Limb (tissue), 2 donors: ENCODE measurements at regions not wholly inside any gene's neighbourhood (a gene's known extent, or its start where the extent isn't known, plus 50 kb on each side); places are given as distances from the start of the nearest gene placed in this dataset.
"Not testable (repeated sequence)": the region's sequence is repeated elsewhere in the genome, so short reads cannot be mapped to it uniquely, and the experiment has no call there.

Experiments used
- DNase-seq, 2 donors: peaks; one replicate each; pipeline ENCODE4 v3.0.0-alpha.2; 2016; ENCODE audit errors: extremely low spot score in 2 of 2

GRCh38 chr20:53672484-53673129 lies 79.0 kb upstream of the ZNF217 start:
- no peak for DNase-seq

- no peak for DNase-seq
Observed at GRCh38 chr20:53671370-53671769, 77.7 kb upstream of the ZNF217 start.

- not testable (repeated sequence) for DNase-seq
Observed at GRCh38 chr20:53669517-53670313, 76.1 kb upstream of the ZNF217 start.

- no peak for DNase-seq
Observed at GRCh38 chr20:53668992-53669391, 75.4 kb upstream of the ZNF217 start.

- no peak for DNase-seq
Observed at GRCh38 chr20:53666144-53666543, 72.5 kb upstream of the ZNF217 start.

GRCh38 chr20:53664121-53664520 lies 70.5 kb upstream of the ZNF217 start:
- DNase-seq = no peak

GRCh38 chr20:53663521-53663920 lies 69.9 kb upstream of the ZNF217 start:
- DNase-seq = not testable (repeated sequence)

- DNase-seq = no peak
Observed at GRCh38 chr20:53662595-53662994, 69.0 kb upstream of the ZNF217 start.

GRCh38 chr20:53660947-53661381 lies 67.3 kb upstream of the ZNF217 start:
- peak; percentile 44 to 45 for DNase-seq

- peak in 1 of 2 donors; percentile 68 for DNase-seq
Observed at GRCh38 chr20:53660078-53660909, 66.7 kb upstream of the ZNF217 start.

GRCh38 chr20:53658973-53659372 lies 65.3 kb upstream of the ZNF217 start:
- no peak for DNase-seq

GRCh38 chr20:53658322-53658721 lies 64.7 kb upstream of the ZNF217 start:
- DNase-seq = no peak

- no peak for DNase-seq
Observed at GRCh38 chr20:53657732-53658131, 64.1 kb upstream of the ZNF217 start.

- DNase-seq = no peak
Observed at GRCh38 chr20:53657279-53657678, 63.6 kb upstream of the ZNF217 start.

- DNase-seq = no peak
Observed at GRCh38 chr20:53656293-53657202, 62.9 kb upstream of the ZNF217 start.

GRCh38 chr20:53655625-53656292 lies 62.1 kb upstream of the ZNF217 start:
- DNase-seq = no peak

- DNase-seq = no peak
Observed at GRCh38 chr20:53654932-53655624, 61.4 kb upstream of the ZNF217 start.

GRCh38 chr20:53654521-53654920 lies 60.9 kb upstream of the ZNF217 start:
- DNase-seq = not testable (repeated sequence)

GRCh38 chr20:53652859-53653517 lies 59.3 kb upstream of the ZNF217 start:
- no peak for DNase-seq
